HCT116 (cell line): ENCODE measurements at regions not wholly inside any gene's neighbourhood (a gene's known extent, or its start where the extent isn't known, plus 50 kb on each side); places are given as distances from the start of the nearest gene placed in this dataset.

Source experiments
- ATAC-seq: fragments of 200-7000 bp; cut with Tn5 transposase; 2 replicates; pipeline ENCODE4 v1.9.1; 2020; ENCODE audit warnings: mild to moderate bottlenecking, moderate library complexity
- BruUV-seq: library from RNA; stranded (reverse); fragments of 400-500 nt; replicated peaks from 2 replicates; lab custom pipeline; 2021; lab: Mats Ljungman, UMichigan
- CTCF ChIA-PET: fragments of 300-600 bp; sonication (Branson Sonifier 250); formaldehyde crosslinking; loops from one replicate; lab custom pipeline; 2021; ENCODE audit warnings: antibody characterized with exemption; lab: Charles Lee
- POLR2A ChIA-PET: fragments of 300-600, 350-600 bp; sonication (Branson Sonifier 250); formaldehyde crosslinking; loops from one replicate; lab custom pipeline; 2021; ENCODE audit warnings: antibody characterized with exemption; lab: Charles Lee
- RAD21 ChIA-PET, 2 experiments: fragments of 300-600 bp; sonication (Branson Sonifier 250); formaldehyde crosslinking; loops; one replicate each; lab custom pipeline; 2023; ENCODE audit warnings: low total read pairs in 2 of 2; ENCODE audit not compliant: uncharacterized antibody in 2 of 2, unreplicated experiment in 2 of 2, low non-redundant PET in 1 of 2; lab: Charles Lee
- DNase-seq: peaks from one replicate; pipeline ENCODE4 v3.0.0-alpha.2; 2010; ENCODE audit warnings: low read depth, low spot score
- H2AFZ ChIP-seq: fragments of 200-600 bp; shearing (Covaris generic), sonication (generic); 2 replicates; pipeline ENCODE4 v1.6.1; 2017; ENCODE audit warnings: low read depth, mixed run types, mixed read lengths, antibody characterized with exemption, low read length; ENCODE audit not compliant: poor library complexity, severe bottlenecking
- H3K27ac ChIP-seq: 2 replicates; pipeline ENCODE4 v1.5.1; 2012; ENCODE audit warnings: low read depth, low read length
- H3K27me3 ChIP-seq: fragments of 200-600 bp; sonication (generic); 2 replicates; pipeline ENCODE4 v1.6.1; 2016; ENCODE audit warnings: mixed run types, low read length, mixed read lengths; ENCODE audit not compliant: insufficient read depth
- H3K36me3 ChIP-seq, 2 experiments: fragments of 200-500 bp in 1 of 2; fragments of 200-600 bp in 1 of 2; sonication (Bioruptor generic) in 1 of 2; sonication (generic) in 1 of 2; 2 replicates each; pipeline versions ENCODE4 v1.5.1 to v1.6.1; 2014 to 2016; ENCODE audit warnings: low read length in 2 of 2, inconsistent platforms in 1 of 2, mixed read lengths in 1 of 2, mixed run types in 1 of 2; ENCODE audit not compliant: insufficient read depth in 2 of 2, control insufficient read depth in 1 of 2
- H3K4me1 ChIP-seq, 2 experiments: fragments of 200-600 bp in 1 of 2; sonication (generic) in 1 of 2; 2 replicates each; pipeline versions ENCODE4 v1.5.1 to v1.6.1; 2012 to 2017; ENCODE audit warnings: low read length in 2 of 2, inconsistent platforms in 1 of 2, mild to moderate bottlenecking in 1 of 2, mixed read lengths in 1 of 2, mixed run types in 1 of 2, moderate library complexity in 1 of 2; ENCODE audit not compliant: insufficient read depth in 2 of 2, control insufficient read depth in 1 of 2
- H3K4me2 ChIP-seq: fragments of 200-600 bp; sonication (generic); 2 replicates; pipeline ENCODE4 v1.6.1; 2017; ENCODE audit warnings: mixed run types, low read length, mixed read lengths
- H3K4me3 ChIP-seq, 2 experiments: fragments of 200-600 bp in 1 of 2; sonication (generic) in 1 of 2; replicated peaks in 1 of 2; 2 replicates each; pipeline ENCODE4 v1.5.1; 2011 to 2016; ENCODE audit warnings: low read length in 2 of 2, control low read depth in 1 of 2, low read depth in 1 of 2, mild to moderate bottlenecking in 1 of 2, mixed read lengths in 1 of 2, mixed run types in 1 of 2
- H3K79me2 ChIP-seq: fragments of 200-600 bp; sonication (generic); 2 replicates; pipeline ENCODE4 v1.6.1; 2017; ENCODE audit warnings: mild to moderate bottlenecking, mixed run types, low read length, moderate library complexity, mixed read lengths; ENCODE audit not compliant: insufficient read depth
- H3K9ac ChIP-seq: fragments of 200-600 bp; sonication (generic); 2 replicates; pipeline ENCODE4 v1.6.1; 2016; ENCODE audit warnings: low read length, mixed read lengths
- H3K9me2 ChIP-seq: fragments of 200-600 bp; sonication (generic), shearing (Covaris generic); 2 replicates; pipeline ENCODE4 v1.6.1; 2017; ENCODE audit warnings: mixed run types, mild to moderate bottlenecking, moderate library complexity; ENCODE audit not compliant: insufficient read depth
- H3K9me3 ChIP-seq, 2 experiments: fragments of 200-500 bp in 1 of 2; fragments of 200-600 bp in 1 of 2; sonication (Bioruptor generic) in 1 of 2; sonication (generic) in 1 of 2; 2 replicates each; pipeline ENCODE4 v1.6.1; 2014 to 2017; ENCODE audit warnings: low read length in 2 of 2, mixed read lengths in 2 of 2, inconsistent platforms in 1 of 2, low read depth in 1 of 2, mild to moderate bottlenecking in 1 of 2, mixed run types in 1 of 2, moderate library complexity in 1 of 2; ENCODE audit not compliant: control insufficient read depth in 1 of 2, insufficient read depth in 1 of 2
- H4K20me1 ChIP-seq: fragments of 200-600 bp; sonication (generic), shearing (Covaris generic); 2 replicates; pipeline ENCODE4 v1.6.1; 2017; ENCODE audit warnings: mixed run types, mild to moderate bottlenecking, moderate library complexity; ENCODE audit not compliant: insufficient read depth
- CEBPB ChIP-seq: IDR thresholded peaks from 2 replicates; pipeline ENCODE4 v1.6.1; 2012; ENCODE audit warnings: low read depth
- EGR1 ChIP-seq: IDR thresholded peaks from 2 replicates; pipeline ENCODE4 v1.6.1; 2012; ENCODE audit warnings: low read depth
- FOSL1 ChIP-seq: IDR thresholded peaks from 2 replicates; pipeline ENCODE4 v1.6.1; 2012; ENCODE audit warnings: low read depth
- JUND ChIP-seq: IDR thresholded peaks from 2 replicates; pipeline ENCODE4 v1.6.1; 2012
- POLR2A ChIP-seq: IDR thresholded peaks from 2 replicates; pipeline ENCODE4 v1.7.0; 2011; ENCODE audit warnings: borderline replicate concordance; ENCODE audit not compliant: insufficient read depth, insufficient read length; ENCODE audit errors: extremely low read depth
- RAD21 ChIP-seq: IDR thresholded peaks from 2 replicates; pipeline ENCODE4 v1.6.1; 2012; ENCODE audit warnings: low read depth, mild to moderate bottlenecking
- SIN3A ChIP-seq: IDR thresholded peaks from 2 replicates; pipeline ENCODE4 v1.6.1; 2012; ENCODE audit warnings: low read depth
- SP1 ChIP-seq: IDR thresholded peaks from 2 replicates; pipeline ENCODE4 v1.6.1; 2012; ENCODE audit warnings: low read depth
- SRF ChIP-seq: IDR thresholded peaks from 2 replicates; pipeline ENCODE4 v1.6.1; 2012; ENCODE audit warnings: low read depth
- TCF7L2 ChIP-seq: IDR thresholded peaks from 2 replicates; pipeline ENCODE4 v1.7.0; 2011; ENCODE audit warnings: borderline replicate concordance, inconsistent platforms; ENCODE audit not compliant: insufficient read depth, insufficient read length; ENCODE audit errors: extremely low read depth
- YY1 ChIP-seq: IDR thresholded peaks from 2 replicates; pipeline ENCODE4 v1.6.1; 2011; ENCODE audit warnings: low read length, low read depth, moderate library complexity, mild to moderate bottlenecking; ENCODE audit not compliant: insufficient replicate concordance; ENCODE audit errors: extremely low read depth
- ZFX ChIP-seq: fragments of 450-650 bp; IDR thresholded peaks from 2 replicates; pipeline ENCODE4 v1.6.1; 2017
- intact Hi-C: fragments of 100-400 bp; cut with micrococcal nuclease; formaldehyde crosslinking; loops from 2 replicates; pipeline ENCODE4 v1.10.0; 2022
- TF ChIP-seq, protein P1 (sequence below): IDR thresholded peaks from 2 replicates; pipeline ENCODE4 v1.6.1; 2012
- TF ChIP-seq, protein P2 (sequence below): IDR thresholded peaks from 2 replicates; pipeline ENCODE4 v1.6.1; 2012

DNA sequence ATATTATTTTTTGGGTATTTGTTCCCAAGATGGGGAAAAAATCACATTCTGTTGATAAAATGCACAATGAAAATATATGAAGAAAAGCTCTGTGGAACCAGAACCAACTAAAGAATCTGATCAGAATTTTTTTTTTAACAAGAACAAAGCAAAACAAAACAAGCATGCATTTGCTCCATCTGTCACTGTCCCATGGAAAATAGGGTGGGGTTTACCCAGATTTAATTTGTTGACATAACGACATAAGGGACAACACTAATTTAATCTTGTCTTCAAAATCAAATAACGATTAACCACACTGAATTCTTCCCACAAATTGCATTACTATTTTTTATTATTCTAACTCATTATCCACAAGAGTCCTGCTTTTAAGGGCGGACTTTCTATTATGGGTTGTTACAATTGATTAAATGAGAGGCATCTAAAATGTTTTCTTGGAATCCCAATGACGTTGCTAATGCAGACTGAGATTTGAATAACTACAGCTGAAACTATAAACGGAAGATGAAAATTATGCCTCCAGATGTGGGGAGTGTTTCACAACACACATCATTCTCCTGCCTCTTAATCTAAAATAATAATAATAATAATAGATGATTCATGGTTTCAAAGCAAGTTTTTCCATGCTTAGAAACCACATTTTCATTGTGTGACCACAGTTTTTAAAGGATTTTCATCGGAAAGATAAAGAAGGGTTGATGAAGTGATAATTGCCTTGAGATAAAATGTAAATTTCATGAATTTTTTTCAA, 307.0 kb upstream of the CPEB2 start:
- no peak overlapping the region for H3K9ac ChIP-seq
- intact Hi-C loops, result no loop called here
- no peaks in the 10 kb centered on the region for H3K79me2 ChIP-seq
- no peak overlapping the region for H2AFZ ChIP-seq
- no peaks in the 10 kb centered on the region for H3K9me2 ChIP-seq
- DNase-seq, result no peak
- POLR2A ChIA-PET, result no interaction called here
- no peaks in the 10 kb centered on the region for H4K20me1 ChIP-seq
- H3K4me1 ChIP-seq, result no peaks in the 10 kb centered on the region
- no peaks in the 10 kb centered on the region for H3K27me3 ChIP-seq
- ATAC-seq, result no peak
- BruUV-seq, result no TSS peak
- H3K9me3 ChIP-seq, result no peaks in the 10 kb centered on the region
- CTCF ChIA-PET, result no interaction called here
- H3K4me3 ChIP-seq, result no peak overlapping the region
- TF ChIP-seq SIN3A, result no peak
- no peak for TF ChIP-seq FOSL1
- TF ChIP-seq RAD21, result no peak
- TF ChIP-seq SRF, result no peak
- TF ChIP-seq POLR2A, result no peak
- RAD21 ChIA-PET, result no interaction called here
- no peaks in the 10 kb centered on the region for H3K36me3 ChIP-seq
- H3K4me2 ChIP-seq, result no peak overlapping the region
- H3K27ac ChIP-seq, result no peak overlapping the region

DNA sequence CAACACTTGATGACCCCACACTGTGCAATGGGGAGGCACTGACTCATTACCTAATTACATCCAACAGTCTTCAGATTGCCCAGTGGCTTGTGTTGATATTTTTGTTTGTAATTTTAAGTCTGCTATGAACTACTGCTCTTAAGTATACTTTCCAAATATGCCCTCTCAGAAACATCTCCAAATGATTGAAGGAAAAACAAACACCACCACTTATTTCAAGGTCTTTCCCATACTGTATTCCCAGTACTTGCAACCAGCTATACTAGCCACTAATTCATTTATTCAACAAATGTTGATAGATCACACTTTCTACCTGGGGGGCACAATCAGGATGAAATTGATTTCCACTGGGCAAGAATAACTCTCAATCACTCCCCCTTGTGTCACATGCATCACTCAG, 302.2 kb upstream of the CPEB2 start:
- CTCF ChIA-PET, result no interaction called here
- Histone ChIP-seq H3K27ac (no peak overlapping the region), H3K4me2 (no peak overlapping the region), H3K36me3 (no peaks in the 10 kb centered on the region), H3K27me3 (no peaks in the 10 kb centered on the region), H3K79me2 (no peaks in the 10 kb centered on the region), H2AFZ (no peak overlapping the region), H3K4me3 (no peak overlapping the region), H4K20me1 (no peaks in the 10 kb centered on the region)
- RAD21 ChIA-PET, result no interaction called here
- intact Hi-C loops, result no loop called here
- TF ChIP-seq SIN3A, result no peak
- no peak for TF ChIP-seq CEBPB
- no peak for TF ChIP-seq TCF7L2
- TF ChIP-seq EGR1, result no peak
- TF ChIP-seq, protein P1, sequence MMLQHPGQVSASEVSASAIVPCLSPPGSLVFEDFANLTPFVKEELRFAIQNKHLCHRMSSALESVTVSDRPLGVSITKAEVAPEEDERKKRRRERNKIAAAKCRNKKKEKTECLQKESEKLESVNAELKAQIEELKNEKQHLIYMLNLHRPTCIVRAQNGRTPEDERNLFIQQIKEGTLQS, result no peak
- no peak for TF ChIP-seq SRF
- no peak for TF ChIP-seq JUND
- TF ChIP-seq SP1, result no peak
- no peak for TF ChIP-seq ZFX
- no peak for TF ChIP-seq POLR2A
- no peak for TF ChIP-seq YY1
- TF ChIP-seq, protein P2, sequence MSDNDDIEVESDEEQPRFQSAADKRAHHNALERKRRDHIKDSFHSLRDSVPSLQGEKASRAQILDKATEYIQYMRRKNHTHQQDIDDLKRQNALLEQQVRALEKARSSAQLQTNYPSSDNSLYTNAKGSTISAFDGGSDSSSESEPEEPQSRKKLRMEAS, result no peak
- TF ChIP-seq RAD21, result no peak
- TF ChIP-seq, all 23 proteins: peak for 0
- no peak for ATAC-seq
- no peak overlapping the region for H3K9ac ChIP-seq
- no peak for DNase-seq
- no peaks in the 10 kb centered on the region for H3K9me2 ChIP-seq
- no peaks in the 10 kb centered on the region for H3K9me3 ChIP-seq
- POLR2A ChIA-PET, result no interaction called here
- no TSS peak for BruUV-seq
- no peaks in the 10 kb centered on the region for H3K4me1 ChIP-seq
